ENCODE measurements at regions not wholly inside any gene's neighbourhood (a gene's known extent, or its start where the extent isn't known, plus 50 kb on each side); places are given as distances from the start of the nearest gene placed in this dataset.

- Histone ChIP-seq H3K9me3 (ENCODE audit: control insufficient read depth in 1 of 2, insufficient read depth in 1 of 2, low read length in 2 of 2) (no peaks in the 10 kb centered on the region), H3K27me3 (ENCODE audit: control insufficient read depth in 1 of 2, insufficient read depth in 2 of 2, low read length in 2 of 2) (no peaks in the 10 kb centered on the region), H3K4me3 (ENCODE audit: low read length) (no peak overlapping the region), H3K27ac (ENCODE audit: low read depth in 1 of 2, low read length in 2 of 2) (no peak overlapping the region), H3K4me1 (ENCODE audit: insufficient read depth, low read length) (no peaks in the 10 kb centered on the region), H3K36me3 (ENCODE audit: insufficient read depth, low read length) (no peaks in the 10 kb centered on the region)
- Mint-ChIP-seq H3K36me3 (ENCODE audit: low read depth) (no peaks in the 10 kb centered on the region), H3K4me3 (no peak overlapping the region), H3K4me1 (ENCODE audit: low read depth) (no peaks in the 10 kb centered on the region), H3K27me3 (no peaks in the 10 kb centered on the region), H3K9me3 (peaks cover 3% of the 10 kb centered on the region), H3K27ac (no peak overlapping the region)
- ATAC-seq (ENCODE audit: poor library complexity) (no peak), DNase-seq (no peak)
- TF ChIP-seq CTCF (IDR thresholded peaks at IDR 0.05) = no peak
- ChIA-PET POLR2A (no interaction called here), CTCF (no interaction called here)
- intact Hi-C loops (cut with DNase I, micrococcal nuclease) = no loop called here
Observed at GRCh38 chr13:72198967-72199560, 332.1 kb upstream of the DACH1 start.

- no peak overlapping the region for H3K4me3 Mint-ChIP-seq
- intact Hi-C loops (cut with DNase I, micrococcal nuclease) = no loop called here
- Histone ChIP-seq H3K9me3 (ENCODE audit: control insufficient read depth in 1 of 2, insufficient read depth in 1 of 2, low read length in 2 of 2) (no peaks in the 10 kb centered on the region), H3K36me3 (ENCODE audit: insufficient read depth, low read length) (no peaks in the 10 kb centered on the region), H3K4me3 (ENCODE audit: low read length) (no peak overlapping the region), H3K27me3 (ENCODE audit: control insufficient read depth in 1 of 2, insufficient read depth in 2 of 2, low read length in 2 of 2) (no peaks in the 10 kb centered on the region), H3K27ac (ENCODE audit: low read depth in 1 of 2, low read length in 2 of 2) (no peak overlapping the region), H3K4me1 (ENCODE audit: insufficient read depth, low read length) (no peaks in the 10 kb centered on the region)
- H3K9me3 Mint-ChIP-seq = peaks cover 3% of the 10 kb centered on the region
- no peaks in the 10 kb centered on the region for H3K27me3 Mint-ChIP-seq
- no peaks in the 10 kb centered on the region for H3K36me3 Mint-ChIP-seq (ENCODE audit: low read depth)
- ATAC-seq (ENCODE audit: poor library complexity) (no peak), DNase-seq (no peak)
- ChIA-PET CTCF (no interaction called here), POLR2A (no interaction called here)
- H3K27ac Mint-ChIP-seq = no peak overlapping the region
- H3K4me1 Mint-ChIP-seq (ENCODE audit: low read depth) = no peaks in the 10 kb centered on the region
- no peak for TF ChIP-seq CTCF (IDR thresholded peaks at IDR 0.05)
Observed at GRCh38 chr13:72198042-72198441, 331.0 kb upstream of the DACH1 start.

- no peak overlapping the region for H3K4me3 ChIP-seq (ENCODE audit: low read length)
- no peak overlapping the region for H3K27ac Mint-ChIP-seq
- no peak for ATAC-seq (ENCODE audit: poor library complexity)
Observed at GRCh38 chr13:72195044-72195704, 328.2 kb upstream of the DACH1 start.

More at GRCh38 chr13:72195044-72195704, 328.2 kb upstream of the DACH1 start:
- ChIA-PET CTCF (no interaction called here), POLR2A (no interaction called here)
- H3K36me3 ChIP-seq (ENCODE audit: insufficient read depth, low read length) = no peaks in the 10 kb centered on the region
- no peak overlapping the region for H3K27ac ChIP-seq (ENCODE audit: low read depth in 1 of 2, low read length in 2 of 2)
- H3K9me3 ChIP-seq (ENCODE audit: control insufficient read depth in 1 of 2, insufficient read depth in 1 of 2, low read length in 2 of 2) = no peaks in the 10 kb centered on the region
- H3K9me3 Mint-ChIP-seq = peaks cover 3% of the 10 kb centered on the region
- intact Hi-C loops (cut with DNase I, micrococcal nuclease) = no loop called here
- H3K27me3 ChIP-seq (ENCODE audit: control insufficient read depth in 1 of 2, insufficient read depth in 2 of 2, low read length in 2 of 2) = no peaks in the 10 kb centered on the region
- no peaks in the 10 kb centered on the region for H3K36me3 Mint-ChIP-seq (ENCODE audit: low read depth)
- TF ChIP-seq CTCF (IDR thresholded peaks at IDR 0.05) = no peak
- no peak overlapping the region for H3K4me3 Mint-ChIP-seq
- no peaks in the 10 kb centered on the region for H3K27me3 Mint-ChIP-seq
- no peaks in the 10 kb centered on the region for H3K4me1 ChIP-seq (ENCODE audit: insufficient read depth, low read length)
- DNase-seq = no peak
- no peaks in the 10 kb centered on the region for H3K4me1 Mint-ChIP-seq (ENCODE audit: low read depth)
